ENCODE measurements at regions not wholly inside any gene's neighbourhood (a gene's known extent, or its start where the extent isn't known, plus 50 kb on each side); places are given as distances from the start of the nearest gene placed in this dataset.

GRCh38 chr12:73677520-73678291 lies 859.9 kb upstream of the ATXN7L3B start:
- H3K27me3 ChIP-seq (ENCODE audit: insufficient read depth, low read depth, low read length) = no peaks in the 10 kb centered on the region
- H3K4me2 ChIP-seq (ENCODE audit: low read length) = no peak overlapping the region
- no peaks in the 10 kb centered on the region for H4K20me1 ChIP-seq (ENCODE audit: insufficient read depth)
- no peak for TF ChIP-seq EZH2 (IDR thresholded peaks at IDR 0.05; ENCODE audit: borderline replicate concordance, insufficient read depth, low read length, poor library complexity, severe bottlenecking)
- no peak for TF ChIP-seq EP300 (conservative IDR thresholded peaks at IDR 0.05; ENCODE audit: poor library complexity, severe bottlenecking)
- TF ChIP-seq MXI1 (conservative IDR thresholded peaks at IDR 0.05; ENCODE audit: poor library complexity, severe bottlenecking) = no peak
- H3K4me3 ChIP-seq (ENCODE audit: low read length) = no peak overlapping the region
- no peaks in the 10 kb centered on the region for H3F3A ChIP-seq (ENCODE audit: insufficient read depth, low read length, poor library complexity, severe bottlenecking)
- no peaks in the 10 kb centered on the region for H3K36me3 ChIP-seq (ENCODE audit: insufficient read depth, low read length)
- no peaks in the 10 kb centered on the region for H3K79me2 ChIP-seq (replicated peaks; ENCODE audit: insufficient read depth, low read length)
- no peak overlapping the region for H2AFZ ChIP-seq (ENCODE audit: low read depth, low read length)
- no peaks in the 10 kb centered on the region for H3K9me2 ChIP-seq (ENCODE audit: insufficient read depth, low read length)
- no peak overlapping the region for H3K9ac ChIP-seq (ENCODE audit: low read length)
- H3K27ac ChIP-seq (ENCODE audit: low read length) = no peak overlapping the region
- no peaks in the 10 kb centered on the region for H3K9me3 ChIP-seq (ENCODE audit: low read length)

- Histone ChIP-seq H2AFZ (ENCODE audit: low read depth, low read length) (no peak overlapping the region), H3K36me3 (ENCODE audit: insufficient read depth, low read length) (no peaks in the 10 kb centered on the region), H4K20me1 (ENCODE audit: insufficient read depth) (no peaks in the 10 kb centered on the region), H3K9me3 (ENCODE audit: low read length) (no peaks in the 10 kb centered on the region), H3K27ac (ENCODE audit: low read length) (no peak overlapping the region), H3K9me2 (ENCODE audit: insufficient read depth, low read length) (no peaks in the 10 kb centered on the region), H3K4me3 (ENCODE audit: low read length) (no peak overlapping the region), H3K4me2 (ENCODE audit: low read length) (no peak overlapping the region), H3K27me3 (ENCODE audit: insufficient read depth, low read depth, low read length) (no peaks in the 10 kb centered on the region), H3F3A (ENCODE audit: insufficient read depth, low read length, poor library complexity, severe bottlenecking) (no peaks in the 10 kb centered on the region), H3K79me2 (replicated peaks; ENCODE audit: insufficient read depth, low read length) (no peaks in the 10 kb centered on the region), H3K9ac (ENCODE audit: low read length) (no peak overlapping the region)
- TF ChIP-seq REST (IDR thresholded peaks at IDR 0.05; ENCODE audit: borderline replicate concordance) = no peak
- TF ChIP-seq POLR2AphosphoS5 (IDR thresholded peaks at IDR 0.05) = no peak
- TF ChIP-seq CTCF (IDR thresholded peaks at IDR 0.05; ENCODE audit: poor library complexity, severe bottlenecking) = no peak
- no peak for TF ChIP-seq RAD21 (conservative IDR thresholded peaks at IDR 0.05)
- TF ChIP-seq SMC3 (conservative IDR thresholded peaks at IDR 0.05; ENCODE audit: poor library complexity) = no peak
- TF ChIP-seq MXI1 (conservative IDR thresholded peaks at IDR 0.05; ENCODE audit: poor library complexity, severe bottlenecking) = no peak
- TF ChIP-seq EZH2 (IDR thresholded peaks at IDR 0.05; ENCODE audit: borderline replicate concordance, insufficient read depth, low read length, poor library complexity, severe bottlenecking) = no peak
- no peak for TF ChIP-seq EP300 (conservative IDR thresholded peaks at IDR 0.05; ENCODE audit: poor library complexity, severe bottlenecking)
- no peak for TF ChIP-seq TAF1 (IDR thresholded peaks at IDR 0.05; ENCODE audit: low read depth)
Observed at GRCh38 chr12:73678335-73678734, 859.3 kb upstream of the ATXN7L3B start.

Measured in neural cell (in vitro differentiated cells).